Tibial artery (tissue), 4 donors: ENCODE measurements at regions not wholly inside any gene's neighbourhood (a gene's known extent, or its start where the extent isn't known, plus 50 kb on each side); places are given as distances from the start of the nearest gene placed in this dataset.

Experiments used
- DNase-seq, 2 donors: peaks; one replicate each; pipeline ENCODE4 v3.0.0-alpha.2; 2019
- H3K27ac ChIP-seq, 2 donors: fragments of 200-600 bp; sonication (generic) in 1 of 2; 1 replicate in 1 of 2; 2 replicates in 1 of 2; pipeline ENCODE4 v1.5.1; 2018 to 2019; ENCODE audit warnings: mild to moderate bottlenecking in 1 of 2
- H3K27me3 ChIP-seq, 2 donors: fragments of 200-600 bp; sonication (generic) in 1 of 2; one replicate each; pipeline versions ENCODE4 v1.5.1 to v1.6.0; 2016 to 2019
- H3K36me3 ChIP-seq, 3 donors: fragments of 200-600 bp; sonication (generic) in 2 of 3; one replicate each; pipeline ENCODE4 v1.5.1; 2016 to 2019; ENCODE audit warnings: mild to moderate bottlenecking in 2 of 3
- H3K4me1 ChIP-seq, 4 donors: fragments of 200-600 bp; sonication (generic) in 2 of 4; 1 replicate in 3 of 4; 2 replicates in 1 of 4; pipeline ENCODE4 v1.5.1; 2016 to 2019
- H3K4me3 ChIP-seq, 2 donors: fragments of 200-600 bp; sonication (generic) in 1 of 2; 1 replicate in 1 of 2; 2 replicates in 1 of 2; pipeline ENCODE4 v1.5.1; 2018 to 2019; ENCODE audit warnings: mild to moderate bottlenecking in 2 of 2
- H3K9me3 ChIP-seq, 3 donors: fragments of 200-600 bp; sonication (generic) in 1 of 3; one replicate each; pipeline ENCODE4 v1.5.1; 2016 to 2019
- intact Hi-C: fragments of 100-400 bp; cut with DNase I; formaldehyde crosslinking; loops from one replicate; pipeline ENCODE4 v1.15.0; 2023; ENCODE audit warnings: low total_unique reads
- TF ChIP-seq, protein P1 (sequence below), 2 experiments: fragments of 200-600 bp in 1 of 2; fragments of 450-650 bp in 1 of 2; IDR thresholded peaks; one replicate each; pipeline ENCODE4 v1.5.1; 2017 to 2019; ENCODE audit warnings: antibody characterized with exemption in 2 of 2, mild to moderate bottlenecking in 1 of 2, moderate library complexity in 1 of 2

DNA sequence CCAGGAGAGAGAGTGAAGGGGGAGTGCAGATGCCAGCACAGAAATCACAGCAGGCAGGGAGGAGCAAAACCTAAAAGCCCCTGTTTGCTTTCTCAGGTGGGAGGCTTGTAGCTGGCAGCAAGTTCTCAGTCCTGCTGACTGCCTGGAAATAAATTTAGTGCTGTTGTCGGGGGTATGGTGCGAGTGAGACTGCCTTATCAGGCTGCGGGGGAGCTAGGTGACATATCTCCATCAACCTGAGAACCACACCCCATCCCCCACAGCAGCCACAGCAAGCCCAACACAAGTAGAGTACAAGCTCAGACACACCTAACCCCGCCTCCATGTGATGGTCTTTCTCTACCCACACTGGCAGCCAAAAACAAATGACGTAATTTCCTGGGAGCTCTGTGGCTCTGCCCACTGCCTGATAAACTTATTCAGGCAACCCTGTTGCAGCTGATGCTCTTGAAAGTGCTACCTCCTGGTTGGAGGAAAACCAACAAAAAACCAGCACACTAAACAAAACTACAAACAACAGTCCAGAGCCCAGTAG, 953.4 kb upstream of the NDST4 start:
- intact Hi-C loops, result no loop called here
- H3K4me3 ChIP-seq, result no peak overlapping the region
- no peak overlapping the region for H3K27ac ChIP-seq
- no peaks in the 10 kb centered on the region for H3K9me3 ChIP-seq
- no peaks in the 10 kb centered on the region for H3K4me1 ChIP-seq
- TF ChIP-seq, protein P1, sequence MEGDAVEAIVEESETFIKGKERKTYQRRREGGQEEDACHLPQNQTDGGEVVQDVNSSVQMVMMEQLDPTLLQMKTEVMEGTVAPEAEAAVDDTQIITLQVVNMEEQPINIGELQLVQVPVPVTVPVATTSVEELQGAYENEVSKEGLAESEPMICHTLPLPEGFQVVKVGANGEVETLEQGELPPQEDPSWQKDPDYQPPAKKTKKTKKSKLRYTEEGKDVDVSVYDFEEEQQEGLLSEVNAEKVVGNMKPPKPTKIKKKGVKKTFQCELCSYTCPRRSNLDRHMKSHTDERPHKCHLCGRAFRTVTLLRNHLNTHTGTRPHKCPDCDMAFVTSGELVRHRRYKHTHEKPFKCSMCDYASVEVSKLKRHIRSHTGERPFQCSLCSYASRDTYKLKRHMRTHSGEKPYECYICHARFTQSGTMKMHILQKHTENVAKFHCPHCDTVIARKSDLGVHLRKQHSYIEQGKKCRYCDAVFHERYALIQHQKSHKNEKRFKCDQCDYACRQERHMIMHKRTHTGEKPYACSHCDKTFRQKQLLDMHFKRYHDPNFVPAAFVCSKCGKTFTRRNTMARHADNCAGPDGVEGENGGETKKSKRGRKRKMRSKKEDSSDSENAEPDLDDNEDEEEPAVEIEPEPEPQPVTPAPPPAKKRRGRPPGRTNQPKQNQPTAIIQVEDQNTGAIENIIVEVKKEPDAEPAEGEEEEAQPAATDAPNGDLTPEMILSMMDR (IDR thresholded peaks at IDR 0.05), result no peak
- no peak for DNase-seq
- no peaks in the 10 kb centered on the region for H3K36me3 ChIP-seq
- no peaks in the 10 kb centered on the region for H3K27me3 ChIP-seq

DNA sequence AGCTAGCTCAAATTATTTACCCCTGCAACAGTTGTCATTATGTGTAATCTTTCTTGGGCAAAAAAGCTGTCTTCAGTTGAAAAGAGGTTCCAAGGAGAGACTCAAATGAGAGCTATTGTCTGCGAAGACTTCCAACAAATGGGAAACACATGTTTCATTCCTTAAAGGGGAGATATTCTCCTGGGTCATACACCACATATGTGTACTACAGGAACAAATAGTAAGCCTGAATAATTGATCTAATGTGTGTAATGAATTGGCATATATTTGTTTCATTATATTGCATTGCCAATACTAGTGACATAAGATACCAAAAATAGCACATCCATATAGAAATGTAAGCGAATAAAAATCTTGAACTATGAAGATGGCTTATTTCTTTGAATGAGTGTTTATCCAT, 950.9 kb upstream of the NDST4 start:
- H3K4me1 ChIP-seq, result no peaks in the 10 kb centered on the region
- no peaks in the 10 kb centered on the region for H3K36me3 ChIP-seq
- no peak overlapping the region for H3K27ac ChIP-seq
- TF ChIP-seq, protein P1 (IDR thresholded peaks at IDR 0.05), result no peak
- H3K4me3 ChIP-seq, result no peak overlapping the region
- H3K27me3 ChIP-seq, result no peaks in the 10 kb centered on the region
- H3K9me3 ChIP-seq, result no peaks in the 10 kb centered on the region
- intact Hi-C loops, result no loop called here
- no peak for DNase-seq

DNA sequence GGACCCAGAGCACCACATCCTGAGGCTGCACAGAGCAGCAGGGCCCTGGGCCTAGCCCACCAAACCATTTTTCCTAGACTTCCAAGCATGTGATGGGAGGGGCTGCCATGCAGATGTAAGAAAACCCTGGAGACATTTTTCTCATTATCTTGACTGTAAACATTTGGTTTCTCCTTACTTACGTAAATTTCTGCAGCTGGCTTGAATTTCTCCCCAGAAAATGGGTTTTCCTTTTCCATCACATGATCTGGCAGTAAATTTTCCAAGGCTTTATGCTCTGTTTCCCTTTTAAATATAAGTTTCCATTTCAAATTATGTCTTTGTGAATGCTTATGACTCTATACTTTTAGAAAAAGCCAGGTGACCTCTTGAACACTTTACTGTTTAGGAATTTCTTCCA, 945.9 kb upstream of the NDST4 start:
- intact Hi-C loops, result no loop called here
- DNase-seq, result no peak
- TF ChIP-seq, protein P1 (IDR thresholded peaks at IDR 0.05), result no peak
- no peaks in the 10 kb centered on the region for H3K4me1 ChIP-seq
- no peaks in the 10 kb centered on the region for H3K36me3 ChIP-seq
- no peaks in the 10 kb centered on the region for H3K9me3 ChIP-seq
- no peak overlapping the region for H3K4me3 ChIP-seq
- H3K27ac ChIP-seq, result no peak overlapping the region
- H3K27me3 ChIP-seq, result no peaks in the 10 kb centered on the region

- intact Hi-C loops, result no loop called here
- TF ChIP-seq, protein P1 (IDR thresholded peaks at IDR 0.05), result no peak
These were observed 944.7 kb upstream of the NDST4 start for GRCh38 chr4:116058129-116058528.

GRCh38 chr4:116055857-116056827, 942.7 kb upstream of the NDST4 start:
- no peak overlapping the region for H3K27ac ChIP-seq
- no peaks in the 10 kb centered on the region for H3K4me1 ChIP-seq
- no peaks in the 10 kb centered on the region for H3K27me3 ChIP-seq
- no peaks in the 10 kb centered on the region for H3K36me3 ChIP-seq
- intact Hi-C loops, result no loop called here
- H3K4me3 ChIP-seq, result no peak overlapping the region
- DNase-seq, result no peak
- TF ChIP-seq, protein P1 (IDR thresholded peaks at IDR 0.05), result no peak
- no peaks in the 10 kb centered on the region for H3K9me3 ChIP-seq

More at GRCh38 chr4:116058129-116058528, 944.7 kb upstream of the NDST4 start:
- Histone ChIP-seq H3K36me3 (no peaks in the 10 kb centered on the region), H3K4me1 (no peaks in the 10 kb centered on the region), H3K4me3 (no peak overlapping the region), H3K27ac (no peak overlapping the region), H3K27me3 (no peaks in the 10 kb centered on the region), H3K9me3 (no peaks in the 10 kb centered on the region)
- DNase-seq, result no peak
